Uterus (tissue), 3 donors: ENCODE measurements at regions not wholly inside any gene's neighbourhood (a gene's known extent, or its start where the extent isn't known, plus 50 kb on each side); places are given as distances from the start of the nearest gene placed in this dataset.

Source experiments
- DNase-seq, 2 donors: peaks; one replicate each; pipeline ENCODE4 v3.0.0-alpha.2; 2019 to 2020
- H3K27ac ChIP-seq, 2 donors: fragments of 200-600 bp; sonication (generic); 1 replicate in 1 of 2; 2 replicates in 1 of 2; pipeline ENCODE4 v1.5.1; 2016 to 2018
- H3K27me3 ChIP-seq, 2 donors: fragments of 200-600 bp; sonication (generic); one replicate each; pipeline ENCODE4 v1.5.1; 2018 to 2019; ENCODE audit warnings: control low read depth in 1 of 2
- H3K36me3 ChIP-seq, 2 donors: fragments of 200-600 bp; sonication (generic); one replicate each; pipeline ENCODE4 v1.5.1; 2019; ENCODE audit warnings: control low read depth in 1 of 2
- H3K4me1 ChIP-seq, 2 donors: fragments of 200-600 bp; sonication (generic); one replicate each; pipeline ENCODE4 v1.5.1; 2018 to 2019; ENCODE audit warnings: control low read depth in 1 of 2
- H3K4me3 ChIP-seq, 2 donors: fragments of 200-600 bp; sonication (generic); 1 replicate in 1 of 2; 2 replicates in 1 of 2; pipeline ENCODE4 v1.5.1; 2018 to 2019; ENCODE audit warnings: mild to moderate bottlenecking in 1 of 2
- H3K9me3 ChIP-seq, 2 donors: fragments of 200-600 bp; sonication (generic); one replicate each; pipeline ENCODE4 v1.5.1; 2019; ENCODE audit warnings: control low read depth in 1 of 2
- CTCF ChIP-seq, 4 experiments: fragments of 200-600 bp in 2 of 4; fragments of 450-650 bp in 2 of 4; sonication (generic) in 2 of 4; IDR thresholded peaks; one replicate each; pipeline ENCODE4 v1.5.1; 2016 to 2019; ENCODE audit warnings: antibody characterized with exemption in 4 of 4, mild to moderate bottlenecking in 2 of 4, moderate library complexity in 1 of 4
- POLR2A ChIP-seq, 2 donors: fragments of 450-650 bp; IDR thresholded peaks; one replicate each; pipeline ENCODE4 v1.6.1; 2016; ENCODE audit warnings: antibody characterized with exemption in 2 of 2, mild to moderate bottlenecking in 1 of 2, moderate library complexity in 1 of 2
- intact Hi-C: fragments of 100-400 bp; cut with DNase I; formaldehyde crosslinking; loops from one replicate; pipeline ENCODE4 v1.15.1; 2023; ENCODE audit warnings: low total_unique reads
- donor health status: DM: yes; HTN: yes; CAD: no.

- TF ChIP-seq POLR2A (IDR thresholded peaks at IDR 0.05) (no peak), CTCF (IDR thresholded peaks at IDR 0.05) (no peak)
- H3K4me1 ChIP-seq = no peaks in the 10 kb centered on the region
- no peaks in the 10 kb centered on the region for H3K36me3 ChIP-seq
- H3K27ac ChIP-seq = no peak overlapping the region
- H3K27me3 ChIP-seq = no peaks in the 10 kb centered on the region
- no peak overlapping the region for H3K4me3 ChIP-seq
- no peaks in the 10 kb centered on the region for H3K9me3 ChIP-seq
- intact Hi-C loops = no loop called here
- DNase-seq = no peak
Observed at GRCh38 chr16:48478393-48478792, 93.2 kb upstream of the SIAH1 start.

GRCh38 chr16:48471435-48471834, 86.2 kb upstream of the SIAH1 start:
- intact Hi-C loops = no loop called here
- DNase-seq = no peak
- H3K4me1 ChIP-seq = no peaks in the 10 kb centered on the region
- no peaks in the 10 kb centered on the region for H3K36me3 ChIP-seq
- H3K27ac ChIP-seq = no peak overlapping the region
- no peaks in the 10 kb centered on the region for H3K27me3 ChIP-seq
- no peak overlapping the region for H3K4me3 ChIP-seq
- TF ChIP-seq CTCF (IDR thresholded peaks at IDR 0.05) (no peak), POLR2A (IDR thresholded peaks at IDR 0.05) (no peak)
- H3K9me3 ChIP-seq = peaks cover 0 to 7% of the 10 kb centered on the region in 2 donors

- H3K4me1 ChIP-seq = no peaks in the 10 kb centered on the region
- intact Hi-C loops = no loop called here
- peaks cover 0 to 7% of the 10 kb centered on the region in 2 donors for H3K9me3 ChIP-seq
- no peaks in the 10 kb centered on the region for H3K36me3 ChIP-seq
- H3K27me3 ChIP-seq = no peaks in the 10 kb centered on the region
- TF ChIP-seq POLR2A (IDR thresholded peaks at IDR 0.05) (no peak), CTCF (IDR thresholded peaks at IDR 0.05) (no peak)
- DNase-seq = no peak
- H3K4me3 ChIP-seq = no peak overlapping the region
- H3K27ac ChIP-seq = no peak overlapping the region
Observed at GRCh38 chr16:48462106-48462740, 77.0 kb upstream of the SIAH1 start.

GRCh38 chr16:48459167-48459566, 74.0 kb upstream of the SIAH1 start:
- no peak for TF ChIP-seq POLR2A (IDR thresholded peaks at IDR 0.05)
- TF ChIP-seq CTCF (IDR thresholded peaks at IDR 0.05) = no peak
- Histone ChIP-seq H3K36me3 (no peaks in the 10 kb centered on the region), H3K4me3 (no peak overlapping the region), H3K27ac (no peak overlapping the region), H3K9me3 (no peaks in the 10 kb centered on the region), H3K27me3 (no peaks in the 10 kb centered on the region), H3K4me1 (no peaks in the 10 kb centered on the region)
- intact Hi-C loops = no loop called here
- DNase-seq = no peak

- no peak for DNase-seq
- Histone ChIP-seq H3K27me3 (no peaks in the 10 kb centered on the region), H3K27ac (no peak overlapping the region), H3K9me3 (no peaks in the 10 kb centered on the region), H3K4me1 (no peaks in the 10 kb centered on the region), H3K4me3 (no peak overlapping the region), H3K36me3 (no peaks in the 10 kb centered on the region)
- TF ChIP-seq POLR2A (IDR thresholded peaks at IDR 0.05) (no peak), CTCF (IDR thresholded peaks at IDR 0.05) (no peak)
- intact Hi-C loops = no loop called here
Observed at GRCh38 chr16:48454051-48454450, 68.8 kb upstream of the SIAH1 start.
